ENCODE measurements at regions not wholly inside any gene's neighbourhood (a gene's known extent, or its start where the extent isn't known, plus 50 kb on each side); places are given as distances from the start of the nearest gene placed in this dataset.

GRCh38 chr11:113618360-113618759 is 87.7 kb downstream of the TMPRSS5 start:
- Histone ChIP-seq H3K27me3 (ENCODE audit: control insufficient read depth, extremely low read depth, insufficient read depth, low read length) (peaks cover under 1% of the 10 kb centered on the region), H3K9ac (ENCODE audit: control insufficient read depth, extremely low read depth, insufficient read depth, low read length) (no peak overlapping the region), H2AFZ (ENCODE audit: control insufficient read depth, low read length) (no peak overlapping the region), H3K9me3 (ENCODE audit: control insufficient read depth, low read depth, low read length) (no peaks in the 10 kb centered on the region), H3K9me1 (ENCODE audit: control insufficient read depth, extremely low read depth, insufficient read depth, low read length) (no peaks in the 10 kb centered on the region), H3K4me1 (ENCODE audit: control insufficient read depth, extremely low read depth, insufficient read depth, low read length) (no peaks in the 10 kb centered on the region), H3K4me3 (ENCODE audit: control insufficient read depth in 2 of 3, extremely low read depth in 1 of 3, insufficient read depth in 2 of 3, low read depth in 1 of 3, low read length in 3 of 3) (no peak overlapping the region), H3K27ac (ENCODE audit: control insufficient read depth, insufficient read depth, low read length) (no peak overlapping the region), H3K4me2 (ENCODE audit: control insufficient read depth, extremely low read depth, insufficient read depth, low read depth, low read length) (no peak overlapping the region), H4K20me1 (ENCODE audit: control insufficient read depth, extremely low read depth, insufficient read depth, low read length) (no peaks in the 10 kb centered on the region), H3K36me3 (ENCODE audit: control insufficient read depth in 2 of 2, extremely low read depth in 1 of 2, insufficient read depth in 2 of 2, low read length in 2 of 2) (no peaks in the 10 kb centered on the region), H3K79me2 (ENCODE audit: control insufficient read depth, insufficient read depth, low read length) (no peaks in the 10 kb centered on the region)
- FAIRE-seq (no peak), DNase-seq (ENCODE audit: low read depth, low spot score) (no peak)
- dilution Hi-C loops (cut with MboI; ENCODE audit: extremely low pct_ligation_motif_present, low sequenced_read_pairs): no loop called here
- no peak for TF ChIP-seq EZH2 (IDR thresholded peaks at IDR 0.05; ENCODE audit: low read length)
- no peak for TF ChIP-seq CTCF (optimal IDR thresholded peaks at IDR 0.05 in 1 of 3, IDR thresholded peaks at IDR 0.05 in 1 of 3, conservative IDR thresholded peaks at IDR 0.05 in 1 of 3; ENCODE audit: extremely low read depth in 1 of 3, insufficient read depth in 2 of 3, low read length in 3 of 3)

GRCh38 chr11:113615773-113616172 is 90.3 kb downstream of the TMPRSS5 start:
- Histone ChIP-seq H2AFZ (ENCODE audit: control insufficient read depth, low read length) (no peak overlapping the region), H3K4me1 (ENCODE audit: control insufficient read depth, extremely low read depth, insufficient read depth, low read length) (no peaks in the 10 kb centered on the region), H3K4me3 (ENCODE audit: control insufficient read depth in 2 of 3, extremely low read depth in 1 of 3, insufficient read depth in 2 of 3, low read depth in 1 of 3, low read length in 3 of 3) (no peak overlapping the region), H3K9ac (ENCODE audit: control insufficient read depth, extremely low read depth, insufficient read depth, low read length) (no peak overlapping the region), H3K4me2 (ENCODE audit: control insufficient read depth, extremely low read depth, insufficient read depth, low read depth, low read length) (no peak overlapping the region), H3K36me3 (ENCODE audit: control insufficient read depth in 2 of 2, extremely low read depth in 1 of 2, insufficient read depth in 2 of 2, low read length in 2 of 2) (no peaks in the 10 kb centered on the region), H3K9me3 (ENCODE audit: control insufficient read depth, low read depth, low read length) (no peaks in the 10 kb centered on the region), H3K9me1 (ENCODE audit: control insufficient read depth, extremely low read depth, insufficient read depth, low read length) (no peaks in the 10 kb centered on the region), H4K20me1 (ENCODE audit: control insufficient read depth, extremely low read depth, insufficient read depth, low read length) (no peaks in the 10 kb centered on the region), H3K27me3 (ENCODE audit: control insufficient read depth, extremely low read depth, insufficient read depth, low read length) (no peaks in the 10 kb centered on the region), H3K79me2 (ENCODE audit: control insufficient read depth, insufficient read depth, low read length) (no peaks in the 10 kb centered on the region), H3K27ac (ENCODE audit: control insufficient read depth, insufficient read depth, low read length) (no peak overlapping the region)
- TF ChIP-seq EZH2 (IDR thresholded peaks at IDR 0.05; ENCODE audit: low read length): no peak
- no peak for TF ChIP-seq CTCF (optimal IDR thresholded peaks at IDR 0.05 in 1 of 3, IDR thresholded peaks at IDR 0.05 in 1 of 3, conservative IDR thresholded peaks at IDR 0.05 in 1 of 3; ENCODE audit: extremely low read depth in 1 of 3, insufficient read depth in 2 of 3, low read length in 3 of 3)
- DNase-seq (ENCODE audit: low read depth, low spot score): no peak
- dilution Hi-C loops (cut with MboI; ENCODE audit: extremely low pct_ligation_motif_present, low sequenced_read_pairs): no loop called here
- no peak for FAIRE-seq
